Fibroblast of villous mesenchyme (primary cell): ENCODE measurements at regions not wholly inside any gene's neighbourhood (a gene's known extent, or its start where the extent isn't known, plus 50 kb on each side); places are given as distances from the start of the nearest gene placed in this dataset.

Experiments
- DNase-seq: peaks from one replicate; pipeline ENCODE4 v3.0.0-alpha.2; 2010; ENCODE audit warnings: low read depth
- H3K4me3 ChIP-seq: 2 replicates; pipeline ENCODE4 v1.5.1; 2011; ENCODE audit warnings: low read depth, mild to moderate bottlenecking, low read length
- CTCF ChIP-seq: IDR thresholded peaks from 2 replicates; pipeline ENCODE4 v1.5.1; 2012; ENCODE audit warnings: low read depth, mild to moderate bottlenecking, low read length; ENCODE audit not compliant: insufficient read depth

- no peak overlapping the region for H3K4me3 ChIP-seq
- no peak for TF ChIP-seq CTCF
- DNase-seq, result peak; percentile 70
Observed at GRCh38 chr2:234708091-234708683, 211.3 kb upstream of the ARL4C start.

DNA sequence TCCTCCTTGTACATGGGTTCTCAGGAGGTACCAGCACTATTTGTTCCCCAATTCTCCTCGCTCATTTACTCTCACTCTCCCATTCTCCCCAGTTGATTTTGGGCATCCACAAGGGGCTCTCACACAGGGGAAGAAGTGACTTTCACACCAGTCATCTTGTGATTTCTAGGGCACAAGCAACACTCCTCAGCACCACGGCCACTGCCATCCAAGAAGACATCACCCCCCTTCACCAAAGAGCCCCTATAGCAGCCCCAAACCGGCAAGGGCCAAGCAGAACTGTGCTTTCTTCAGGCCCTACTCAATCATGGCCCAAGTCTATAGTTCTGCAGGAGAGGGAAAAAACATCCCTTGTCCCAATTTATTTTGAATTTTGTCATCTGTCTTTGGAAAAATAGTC lies 209.2 kb upstream of the ARL4C start:
- H3K4me3 ChIP-seq, result no peak overlapping the region
- no peak for DNase-seq
- no peak for TF ChIP-seq CTCF

DNA sequence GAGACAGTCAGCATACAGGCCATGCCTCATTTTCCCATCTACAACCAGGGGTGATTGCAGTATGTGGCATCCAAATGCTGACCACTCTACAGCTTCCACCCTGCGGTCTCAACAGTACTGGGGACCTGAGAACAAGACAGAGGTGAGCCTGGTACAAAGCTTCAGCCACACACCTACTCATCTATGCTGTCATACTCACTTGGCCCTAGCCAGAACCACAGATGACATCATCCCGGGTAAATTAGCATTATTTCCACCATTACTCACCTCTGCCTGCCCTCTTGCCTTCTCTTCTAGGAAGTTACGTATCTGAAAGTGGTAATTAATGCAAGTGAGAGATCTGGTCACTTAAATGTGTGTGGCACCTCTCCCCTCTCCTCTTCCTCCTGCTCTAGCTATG lies 208.2 kb upstream of the ARL4C start:
- H3K4me3 ChIP-seq, result no peak overlapping the region
- TF ChIP-seq CTCF, result no peak
- peak; percentile 26 for DNase-seq

- TF ChIP-seq CTCF, result no peak
- no peak overlapping the region for H3K4me3 ChIP-seq
- DNase-seq, result no peak
Observed at GRCh38 chr2:234703258-234703657, 206.4 kb upstream of the ARL4C start.

GRCh38 chr2:234702731-234703225 lies 205.9 kb upstream of the ARL4C start:
- H3K4me3 ChIP-seq, result no peak overlapping the region
- no peak for DNase-seq
- no peak for TF ChIP-seq CTCF

DNA sequence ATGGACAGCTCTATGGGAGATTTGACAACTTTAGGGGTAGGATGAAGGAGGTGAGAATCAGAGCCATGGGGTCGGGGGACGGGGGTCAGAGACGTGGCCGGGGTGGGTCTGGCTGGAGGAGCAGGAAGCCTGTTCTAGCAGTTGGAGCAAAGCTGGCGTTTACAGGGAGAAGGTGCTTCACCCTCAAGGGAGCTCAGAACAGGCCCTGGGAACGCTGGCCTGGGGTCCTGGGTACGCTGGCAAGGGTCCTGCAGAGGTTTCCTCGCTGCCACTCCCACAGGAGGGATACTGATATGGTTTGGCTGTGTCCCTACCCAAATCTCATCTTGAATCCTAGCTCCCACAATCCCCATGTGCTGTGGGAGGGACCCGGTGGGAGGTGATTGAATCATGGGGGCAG lies 205.0 kb upstream of the ARL4C start:
- DNase-seq, result no peak

More for the DNA sequence above, 205.0 kb upstream of the ARL4C start:
- no peak for TF ChIP-seq CTCF
- H3K4me3 ChIP-seq, result no peak overlapping the region
